SH-SY5Y (cell line): ENCODE measurements at regions not wholly inside any gene's neighbourhood (a gene's known extent, or its start where the extent isn't known, plus 50 kb on each side); places are given as distances from the start of the nearest gene placed in this dataset.

ENCODE experiments used
- GATA2 ChIP-seq: IDR thresholded peaks from 2 replicates; pipeline ENCODE4 v1.6.1; 2011; ENCODE audit warnings: mild to moderate bottlenecking, low read depth, low read length
- GATA3 ChIP-seq: IDR thresholded peaks from 2 replicates; pipeline ENCODE4 v1.6.1; 2011; ENCODE audit warnings: low read depth, mild to moderate bottlenecking, low read length, moderate library complexity

DNA sequence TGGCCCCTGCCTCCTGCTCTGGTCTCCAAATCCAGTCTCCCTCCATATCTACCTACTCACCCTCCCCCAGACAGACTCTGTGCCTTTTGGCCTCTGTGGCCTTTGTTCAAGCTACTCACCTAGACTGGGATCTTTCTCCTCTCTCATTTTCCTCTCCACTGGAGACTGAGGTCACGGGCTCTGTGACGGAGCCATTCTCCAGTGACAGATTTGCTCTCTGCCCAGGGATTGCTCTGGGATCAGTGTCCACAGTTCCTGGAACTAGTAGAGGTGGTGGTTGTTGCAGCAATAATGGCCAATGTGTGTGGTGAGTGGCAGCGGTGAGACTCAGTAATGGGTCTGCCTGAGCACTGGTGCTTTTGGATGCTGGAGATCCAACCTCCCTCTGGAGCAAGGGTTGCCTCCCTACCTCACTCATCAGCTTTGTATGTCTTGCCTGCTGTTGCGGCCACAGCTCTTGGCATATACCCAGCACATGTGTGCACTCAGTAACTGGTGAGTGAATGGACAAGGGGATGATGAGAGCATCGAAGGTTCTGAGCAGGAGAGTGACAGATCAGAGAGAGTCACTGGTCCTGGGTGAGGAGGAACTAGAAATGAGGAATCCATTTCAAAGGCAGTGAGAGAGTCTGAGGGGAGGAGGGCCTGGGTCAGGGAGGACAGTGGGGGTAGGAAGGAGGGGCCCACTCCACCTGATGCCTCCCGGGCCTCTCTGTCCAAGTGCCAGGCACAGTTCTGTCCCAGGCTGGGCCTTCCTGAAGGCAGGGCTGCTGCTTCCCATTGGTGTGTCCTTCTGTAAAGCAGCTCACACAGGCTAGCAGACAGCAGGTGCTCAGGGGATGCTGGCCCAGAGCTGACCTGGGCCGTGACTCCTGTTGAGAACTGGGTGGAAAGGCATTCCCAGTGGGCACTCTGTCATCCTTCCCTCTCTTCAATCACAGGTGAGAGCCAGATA is 96.5 kb upstream of the PITX1 start:
- TF ChIP-seq GATA3 (no peak), GATA2 (no peak)
